Hematopoietic multipotent progenitor cell treated with erythropoietin and hydrocortisone succinate and interleukin-3 and kit ligand, for 6 days (in vitro differentiated cells): ENCODE measurements at regions not wholly inside any gene's neighbourhood (a gene's known extent, or its start where the extent isn't known, plus 50 kb on each side); places are given as distances from the start of the nearest gene placed in this dataset.

Experiments used
- DNase-seq: peaks from one replicate; pipeline ENCODE4 v3.0.0-alpha.2; 2015

DNA sequence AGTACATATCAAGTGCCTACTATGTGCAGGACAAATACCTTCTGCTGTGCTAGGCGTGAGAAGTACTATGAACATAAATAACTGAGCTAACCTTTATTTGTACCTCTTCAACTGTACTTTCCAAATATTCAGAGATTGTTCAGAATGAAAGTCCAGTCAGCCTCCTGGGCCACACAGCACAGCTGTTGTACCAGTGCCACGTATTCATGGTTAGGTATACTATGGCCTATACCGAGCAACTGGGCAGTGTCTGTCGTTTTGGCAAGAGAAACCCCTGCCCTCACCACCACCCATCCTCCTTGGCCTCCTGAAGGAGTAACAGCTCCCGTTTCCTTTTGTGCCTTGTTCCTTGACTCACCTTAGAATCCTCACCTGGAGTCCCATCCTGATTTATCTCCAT lies 53.0 kb downstream of the RASSF10 start:
- DNase-seq, result no peak

DNA sequence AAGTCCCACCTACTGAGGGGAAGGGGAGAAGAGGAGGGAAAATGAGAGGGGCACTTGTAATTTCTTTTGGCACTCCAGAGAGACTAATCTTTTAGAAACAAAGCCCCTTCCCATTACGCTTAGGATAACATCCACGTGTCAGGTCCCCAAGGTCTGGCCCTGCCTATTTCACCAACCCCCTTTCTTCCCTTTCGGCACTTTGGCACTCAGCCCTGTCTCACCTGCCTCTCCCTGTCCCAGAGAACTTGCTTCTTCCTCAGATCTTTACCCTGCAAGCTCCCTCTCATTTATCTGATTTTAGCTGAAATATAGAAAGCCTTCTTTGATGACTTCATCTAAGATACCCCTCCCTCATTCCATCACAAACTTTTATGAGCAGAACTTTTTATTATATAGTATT lies 55.5 kb downstream of the RASSF10 start:
- no peak for DNase-seq

DNA sequence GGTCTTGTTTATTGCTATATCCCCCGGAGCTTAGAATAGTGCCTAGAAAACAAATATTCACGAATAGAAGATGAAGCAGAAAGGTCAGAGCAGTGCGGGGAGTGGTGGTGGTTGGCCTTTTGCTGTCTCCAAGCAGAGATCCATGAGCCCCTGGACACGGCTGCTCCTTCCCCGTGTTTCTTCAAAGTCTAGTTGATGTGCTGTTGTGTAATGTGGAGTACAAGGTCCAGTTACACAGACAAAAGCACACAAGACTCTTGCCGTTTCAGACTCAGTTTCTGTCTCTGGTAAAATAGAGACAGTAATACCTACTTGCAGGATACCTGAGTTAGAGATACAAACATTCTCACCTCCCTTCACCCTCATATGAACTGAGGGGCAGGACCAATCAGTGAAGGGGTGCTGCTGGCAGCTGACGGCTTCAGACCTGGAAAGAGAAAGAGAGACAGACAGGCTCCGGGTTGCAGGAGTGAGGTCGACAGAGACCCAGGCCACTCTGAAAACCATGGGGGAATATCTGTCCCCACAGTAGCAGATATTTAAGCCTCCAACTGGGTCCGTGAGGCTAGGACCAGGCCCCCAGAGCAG lies 56.2 kb downstream of the RASSF10 start:
- no peak for DNase-seq

DNA sequence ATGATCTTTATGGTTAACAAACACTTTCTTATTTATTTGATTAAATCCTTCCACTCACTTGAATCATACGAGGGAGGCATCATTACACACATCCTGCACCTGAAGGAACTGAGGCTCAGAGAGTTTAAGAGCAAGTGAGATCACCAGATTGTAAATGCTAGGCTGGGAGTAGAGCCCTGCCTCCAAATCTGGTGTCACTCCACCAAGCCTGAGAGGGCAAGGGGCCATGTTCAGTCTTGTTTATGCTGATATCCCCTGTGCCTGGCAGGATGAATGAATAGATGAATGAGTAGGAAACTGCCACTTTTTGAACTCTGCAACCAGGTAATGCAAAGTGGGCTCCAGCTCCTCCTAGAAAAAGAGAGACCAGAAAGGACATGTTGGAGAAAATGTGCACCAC lies 59.1 kb downstream of the RASSF10 start:
- no peak for DNase-seq

DNA sequence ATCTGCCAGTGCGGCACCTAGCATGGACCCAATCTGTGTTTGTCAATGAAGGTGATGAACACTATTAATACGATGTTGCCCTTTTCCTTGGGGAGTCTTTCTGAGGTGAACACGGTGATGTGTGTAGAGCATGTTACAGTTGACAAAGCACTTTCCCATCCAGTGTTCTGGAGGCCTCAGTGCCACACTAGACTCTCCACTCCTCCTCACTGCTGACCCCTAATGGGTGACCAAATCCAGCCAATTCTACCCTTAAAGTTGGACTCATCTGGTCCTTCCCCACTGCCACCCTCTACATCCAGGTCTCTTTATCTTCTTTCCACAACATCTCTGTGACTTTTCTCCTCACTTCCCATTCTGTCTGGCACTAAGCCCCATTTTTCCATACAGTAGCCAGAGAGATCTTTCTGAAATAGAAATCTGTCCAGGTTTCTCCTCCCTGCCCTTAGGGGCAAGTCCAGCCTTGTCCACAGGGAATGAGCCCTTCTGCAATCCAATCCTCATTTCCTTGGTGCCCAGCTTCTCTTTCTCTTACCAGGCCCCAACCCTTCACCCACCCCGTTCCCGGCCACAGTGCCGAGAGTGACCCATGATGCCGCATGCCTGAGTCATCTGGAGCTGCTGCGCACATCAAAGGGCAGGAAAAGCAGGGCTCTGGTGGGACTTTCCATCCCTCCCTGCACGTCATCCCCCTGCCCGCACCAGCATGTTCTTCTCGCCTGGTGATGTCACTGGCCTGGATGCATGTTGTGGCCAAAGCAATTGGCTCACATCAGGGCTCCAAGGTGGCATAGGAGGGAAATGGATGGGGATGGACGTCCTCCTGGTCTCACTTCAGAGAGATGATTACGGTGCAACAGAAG lies 64.2 kb downstream of the RASSF10 start:
- no peak for DNase-seq

DNA sequence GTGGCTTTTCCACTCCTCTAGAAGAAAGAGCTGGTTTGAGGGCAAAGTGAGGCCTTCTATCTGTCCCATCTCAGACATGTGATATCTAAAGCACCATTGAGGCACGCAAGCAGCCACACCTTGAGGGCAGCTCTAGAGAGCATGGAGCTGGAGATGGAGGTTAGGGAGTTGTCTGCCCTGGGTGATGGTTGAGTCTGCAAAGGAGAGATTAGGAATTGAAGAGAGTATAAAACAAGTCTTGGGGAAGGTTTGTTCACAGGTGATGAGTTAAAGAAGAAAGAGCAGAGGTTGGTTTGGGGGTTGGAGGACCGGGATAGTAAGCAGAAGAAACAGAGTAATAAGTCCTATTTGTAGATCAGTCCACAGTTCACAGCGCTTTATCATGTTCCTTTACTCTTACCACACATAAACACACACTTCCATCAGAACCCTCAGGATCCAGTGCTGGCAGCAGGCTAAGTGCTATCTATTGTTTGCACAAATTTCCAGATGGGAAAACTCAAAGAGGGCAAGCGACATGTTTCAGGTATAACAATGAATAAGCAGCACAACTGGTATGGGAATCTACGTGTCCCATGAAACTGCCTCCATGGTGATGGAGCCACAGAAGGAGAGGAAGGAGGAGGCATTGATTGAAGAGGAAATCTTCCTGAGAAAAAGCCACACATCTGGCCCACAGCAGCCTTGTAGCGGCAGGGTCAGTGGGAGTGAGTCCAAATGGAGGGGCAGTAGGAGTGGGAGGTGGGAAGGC lies 65.8 kb downstream of the RASSF10 start:
- DNase-seq, result no peak

DNA sequence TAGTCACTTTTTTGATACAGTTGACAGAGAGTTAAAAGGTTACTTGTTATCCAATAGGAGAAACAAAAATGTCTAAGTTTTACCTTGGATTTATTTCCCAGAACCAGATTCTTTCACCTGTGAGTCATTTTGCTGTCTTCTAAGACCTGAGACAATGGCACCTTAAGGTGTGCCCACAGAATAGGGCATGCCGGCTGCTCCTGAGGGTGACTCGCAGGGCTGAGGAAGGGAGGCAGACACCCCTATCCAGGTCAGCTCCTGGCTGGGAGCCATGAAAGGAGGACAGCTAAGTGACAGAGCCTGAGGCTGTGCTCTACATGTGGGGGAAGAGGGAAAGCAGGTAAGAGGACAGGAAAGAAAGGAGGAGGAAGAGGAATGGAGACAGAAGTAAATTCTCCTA lies 67.8 kb downstream of the RASSF10 start:
- DNase-seq, result no peak

DNA sequence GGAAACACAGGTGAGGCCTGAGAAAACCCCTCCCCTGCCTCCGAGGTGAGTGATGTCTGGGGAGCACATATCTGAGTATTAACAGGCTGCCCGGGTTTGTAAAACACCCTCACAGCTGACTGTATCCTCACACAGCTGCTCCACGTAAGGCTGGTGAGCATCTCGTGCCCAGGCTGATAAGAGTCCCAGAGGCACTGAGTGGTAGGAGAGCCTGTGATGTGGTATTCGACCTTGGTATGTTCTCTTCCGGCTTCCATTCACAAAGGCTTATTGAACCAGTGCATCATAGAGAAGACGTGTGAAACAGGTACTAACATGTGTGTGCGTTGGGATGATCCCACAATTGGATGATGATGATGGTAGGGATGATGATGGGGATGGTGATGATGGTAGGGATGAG lies 71.7 kb downstream of the RASSF10 start:
- DNase-seq, result no peak

DNA sequence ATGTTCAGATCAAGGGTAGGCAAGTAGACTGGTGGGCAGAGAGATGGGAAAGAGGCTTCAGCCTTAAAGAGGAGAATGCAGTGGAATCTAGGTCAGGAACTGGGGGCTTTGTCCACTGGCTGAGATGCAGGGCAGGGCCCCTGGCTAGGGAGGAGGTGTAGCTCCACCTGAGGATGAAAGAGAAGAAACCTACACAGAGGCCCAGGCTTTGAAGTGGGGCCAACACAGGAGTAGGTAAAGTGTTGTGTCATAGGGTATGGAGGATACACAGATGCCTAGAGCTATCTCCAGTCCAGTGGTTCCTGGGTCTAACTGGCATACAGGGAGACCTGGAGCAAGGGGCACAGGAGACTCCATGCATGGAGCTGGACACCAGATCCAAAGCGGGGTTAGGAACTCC lies 73.5 kb downstream of the RASSF10 start:
- no peak for DNase-seq

DNA sequence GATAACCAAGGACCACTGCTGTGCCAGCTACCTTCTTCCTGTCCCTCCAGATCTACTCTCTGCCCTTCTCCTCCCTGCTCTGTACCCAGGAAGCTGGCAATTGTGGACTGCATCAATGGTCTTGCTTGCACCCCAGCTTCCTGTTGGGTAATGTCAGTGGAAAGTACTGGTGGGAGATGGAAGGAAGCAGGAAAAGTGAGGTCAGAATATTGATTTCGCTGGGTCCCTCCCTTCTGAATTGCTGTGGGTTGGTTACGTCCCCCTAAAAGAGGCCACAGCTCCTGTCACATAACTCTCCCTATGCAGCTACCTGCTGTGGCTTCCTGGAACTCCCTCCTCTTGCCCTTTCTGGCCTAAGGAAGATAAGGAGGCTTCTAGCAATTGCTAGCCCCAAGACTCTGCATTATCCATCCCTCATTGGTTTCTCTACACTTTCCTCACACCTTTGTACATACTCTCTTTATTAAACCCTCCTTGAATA lies 81.2 kb downstream of the RASSF10 start:
- no peak for DNase-seq

DNA sequence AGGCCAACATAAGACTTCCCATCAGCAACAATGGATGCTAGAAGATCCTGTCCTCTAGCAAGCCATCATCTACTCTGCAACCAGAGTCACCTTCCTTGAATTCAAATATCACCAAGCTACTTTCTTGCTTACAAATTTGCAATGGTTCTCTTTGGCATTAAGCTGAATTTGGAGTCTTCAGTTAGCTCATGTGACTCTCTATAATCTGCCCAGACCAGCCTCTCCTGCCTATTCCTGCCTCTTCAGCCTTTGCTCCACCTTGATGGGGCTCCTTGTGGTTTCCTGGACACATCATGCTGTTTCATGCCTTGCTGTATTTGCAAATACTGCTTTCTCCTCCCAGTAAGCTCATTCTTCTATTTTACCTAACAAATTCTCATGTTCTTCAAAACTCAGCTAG lies 82.3 kb downstream of the RASSF10 start:
- peak; percentile 23 for DNase-seq

DNA sequence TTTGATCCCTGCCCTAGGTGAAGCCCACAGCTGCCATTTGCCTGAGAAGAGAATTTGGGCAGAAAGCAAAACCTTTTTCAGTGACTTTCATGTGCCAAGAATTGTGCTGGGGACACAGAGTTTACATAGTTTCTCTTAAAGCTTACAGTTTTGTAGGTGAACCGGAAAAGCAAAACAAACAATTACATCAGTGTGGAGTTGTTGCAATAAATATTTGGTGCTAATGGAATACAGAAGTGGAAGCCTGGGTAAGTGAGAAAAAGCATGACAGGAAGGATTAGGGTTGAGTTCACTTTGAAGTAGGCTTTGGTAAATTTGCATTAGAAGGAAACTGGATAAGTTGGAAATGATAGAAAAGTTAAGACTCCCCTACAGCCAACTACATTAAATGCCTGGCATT lies 82.7 kb downstream of the RASSF10 start:
- DNase-seq, result no peak

DNA sequence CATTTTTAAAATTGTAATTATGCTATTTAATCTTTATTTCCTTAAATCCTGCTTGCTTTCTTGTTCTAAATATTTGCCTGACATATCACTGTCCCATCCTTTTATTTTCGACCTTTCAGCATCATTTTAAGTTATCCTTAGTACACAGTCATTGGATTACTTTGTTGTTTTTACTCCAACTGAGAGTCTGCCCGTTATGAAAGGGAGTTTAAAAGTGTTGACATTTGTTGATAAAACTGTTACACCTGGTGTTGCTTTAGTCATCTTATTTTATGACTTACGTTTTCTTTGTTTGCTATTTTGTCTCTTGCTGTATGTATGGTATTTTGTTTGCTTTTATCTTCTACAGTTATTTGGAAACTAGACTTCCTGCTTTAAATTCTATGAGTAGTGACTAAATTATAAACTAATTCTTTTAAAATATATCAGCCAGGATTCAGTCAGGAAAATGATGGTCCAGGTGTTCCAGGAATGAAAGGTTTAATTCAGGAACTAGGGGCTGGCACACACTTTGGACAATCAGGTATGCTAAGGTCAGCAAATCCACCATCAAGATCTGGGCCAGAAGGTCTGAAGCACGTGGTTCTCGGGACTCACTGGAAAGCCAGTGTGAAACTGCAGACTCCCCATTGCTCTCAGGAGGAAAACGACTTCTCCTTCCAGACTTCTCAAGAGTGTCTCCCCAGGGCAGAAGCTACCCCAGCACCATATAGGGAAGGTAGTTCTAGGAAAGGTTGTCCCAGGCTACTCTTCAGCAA lies 86.0 kb downstream of the RASSF10 start:
- DNase-seq, result no peak

DNA sequence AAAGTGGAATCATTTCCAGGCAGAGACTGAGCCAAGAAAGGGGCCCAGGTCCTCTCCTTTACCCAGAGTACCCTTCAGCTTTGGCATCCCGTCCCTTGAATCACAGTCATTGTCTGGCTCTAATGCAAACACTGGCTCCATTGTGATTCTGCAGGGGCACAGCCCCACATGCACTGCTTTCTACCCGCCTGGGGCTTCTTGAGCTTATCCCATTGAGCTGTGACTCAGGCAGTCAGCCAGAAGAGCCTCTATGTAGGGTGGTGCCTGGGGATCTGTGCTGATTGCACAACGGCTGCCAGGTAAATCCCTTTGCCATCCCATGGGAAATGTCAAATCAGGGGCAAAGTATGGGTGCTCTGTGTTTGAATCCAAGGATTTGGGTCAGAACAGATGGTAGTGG lies 88.9 kb downstream of the RASSF10 start:
- no peak for DNase-seq

DNA sequence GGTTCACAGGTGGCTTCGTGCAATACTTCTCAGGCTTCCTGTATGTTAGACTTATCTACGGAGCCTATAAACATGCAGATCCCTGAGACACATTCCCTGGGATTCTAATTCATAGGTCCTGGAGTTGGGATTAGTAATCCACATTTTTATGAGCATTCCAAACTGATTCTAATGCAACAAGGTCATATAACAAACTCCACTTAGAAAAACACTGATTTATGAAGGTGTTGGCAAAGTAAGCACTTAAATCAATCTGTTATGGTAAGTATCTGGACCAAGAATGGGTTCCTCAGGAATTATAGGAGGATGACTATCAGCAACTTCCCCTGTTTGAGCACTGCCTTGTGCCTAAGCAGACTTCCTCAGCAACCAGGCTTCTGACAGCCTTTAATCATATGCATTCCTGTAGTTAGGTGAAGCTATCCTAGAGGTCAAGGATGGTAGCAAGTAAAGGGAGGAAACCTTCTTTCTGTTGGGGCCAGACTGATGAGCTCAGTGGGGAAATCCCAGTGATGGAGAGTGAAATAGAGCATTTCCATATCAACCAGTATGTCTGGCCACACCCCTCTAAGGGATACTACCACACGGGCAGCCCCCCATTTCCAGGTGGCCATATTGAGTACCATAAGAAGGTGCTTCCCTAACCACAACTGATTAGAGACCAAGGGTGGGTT lies 89.6 kb downstream of the RASSF10 start:
- no peak for DNase-seq

DNA sequence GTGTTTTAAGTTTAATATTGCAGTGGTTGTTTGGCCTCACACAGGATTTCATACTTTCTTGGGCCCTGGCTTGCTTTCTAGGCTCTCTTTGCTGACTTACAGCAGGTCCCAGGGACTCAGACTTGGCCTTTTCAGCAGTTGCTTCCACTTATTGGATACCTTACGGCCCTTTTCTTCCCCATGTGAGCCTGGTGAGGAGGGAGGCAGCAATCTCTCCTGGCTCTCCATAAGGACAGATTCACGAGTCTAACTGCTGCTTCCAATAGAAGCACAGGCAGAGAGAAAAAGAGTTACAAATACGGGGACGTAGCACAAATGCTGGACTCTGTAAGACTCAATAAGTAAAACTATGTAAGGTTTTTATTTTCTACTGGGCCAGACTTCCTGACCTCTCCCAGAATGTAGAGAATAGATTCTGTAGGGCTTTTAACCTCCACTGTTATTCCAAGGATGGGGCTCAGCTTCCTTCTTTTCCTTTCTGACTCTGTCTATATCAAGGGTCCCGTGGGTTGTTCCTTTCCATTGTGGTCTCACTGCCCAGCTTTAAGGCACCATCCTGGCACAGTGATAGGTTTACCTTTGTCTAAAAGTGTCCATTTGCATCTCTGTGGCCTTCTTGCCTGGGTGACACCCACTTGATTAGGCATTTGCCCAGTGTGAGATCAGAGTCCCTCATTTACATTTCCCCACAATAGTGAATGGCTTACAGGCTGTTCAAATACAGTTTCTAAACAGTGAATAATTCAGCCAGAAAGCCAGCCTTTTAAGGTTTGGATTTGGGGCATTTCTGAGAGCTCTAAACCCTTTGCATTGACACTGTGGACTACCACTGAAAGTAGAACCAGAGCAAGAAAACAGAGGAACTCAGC lies 92.8 kb downstream of the RASSF10 start:
- DNase-seq, result no peak

DNA sequence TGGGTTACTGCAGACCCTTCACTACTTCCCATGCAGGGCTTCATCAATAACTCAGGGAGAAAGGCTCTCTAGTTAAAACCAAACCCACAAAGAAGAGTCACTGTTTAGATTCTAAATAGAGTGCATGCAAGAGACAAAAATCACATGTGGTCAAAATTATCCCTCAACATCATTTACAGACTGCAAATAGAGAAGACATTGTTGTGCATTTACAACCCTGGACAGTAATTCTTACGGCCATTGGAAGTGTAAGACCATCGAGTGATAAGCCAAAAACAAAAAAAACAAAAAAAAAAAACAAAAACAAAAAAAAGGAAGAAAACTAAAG lies 93.4 kb downstream of the RASSF10 start:
- no peak for DNase-seq

DNA sequence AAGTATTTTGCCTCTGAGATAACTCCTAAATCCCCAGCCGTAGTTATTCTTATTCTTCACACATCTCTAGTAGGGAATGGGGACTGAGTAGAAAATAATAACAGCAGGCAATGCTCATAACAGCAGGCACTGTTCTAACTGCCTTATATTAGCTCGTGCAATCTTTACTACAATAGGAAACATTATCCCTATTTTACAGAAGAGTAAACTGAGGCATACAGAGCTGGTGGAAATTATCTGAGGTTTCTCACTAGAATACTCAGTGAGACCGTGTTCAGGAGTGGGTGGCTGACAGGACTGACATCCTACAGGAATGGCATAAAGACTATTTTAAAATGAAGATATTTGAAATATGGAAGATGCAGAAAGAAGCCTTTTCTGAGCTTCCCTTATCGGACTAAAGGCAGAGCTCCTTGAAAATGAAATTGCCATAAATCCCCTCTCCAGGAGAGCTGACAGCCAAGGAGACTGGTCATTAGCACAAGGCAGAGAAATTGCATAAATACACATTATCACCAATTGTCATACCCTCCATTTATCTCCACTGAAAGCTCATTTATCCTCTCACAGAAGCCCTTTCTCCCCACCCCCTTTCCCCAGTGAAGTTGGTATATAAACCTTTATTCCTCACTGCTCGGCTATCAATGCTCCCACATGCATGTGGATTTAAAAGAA lies 93.9 kb downstream of the RASSF10 start:
- no peak for DNase-seq

DNA sequence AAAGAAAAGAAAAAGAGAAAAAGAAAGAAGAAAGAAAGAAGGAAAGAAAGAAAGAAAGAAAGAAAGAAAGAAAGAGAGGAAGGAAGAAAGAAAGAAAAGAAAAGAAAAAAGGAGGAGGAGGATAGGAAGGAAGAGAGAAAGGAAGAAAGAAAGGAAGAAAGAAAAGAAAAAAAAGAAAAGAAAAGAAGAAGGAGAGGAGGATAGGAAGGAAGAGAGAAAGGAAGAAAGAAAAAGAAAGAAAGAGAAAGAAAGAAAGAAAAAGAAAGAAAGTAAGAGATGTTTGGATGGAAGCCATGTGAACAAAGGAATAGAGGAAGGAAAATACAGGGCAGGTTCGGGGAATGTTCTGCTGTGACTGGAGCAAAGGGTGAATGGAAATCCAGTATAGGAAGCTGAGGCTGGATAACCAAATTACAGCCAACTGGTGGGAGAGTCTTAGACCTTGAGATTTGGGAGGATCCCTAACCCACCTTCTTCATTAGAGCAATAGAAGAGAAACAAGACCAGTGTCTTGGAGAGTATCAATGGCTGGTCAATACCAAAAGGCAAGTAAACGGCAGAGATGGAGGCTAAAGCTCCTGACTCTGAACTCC lies 94.9 kb downstream of the RASSF10 start:
- DNase-seq, result no peak

DNA sequence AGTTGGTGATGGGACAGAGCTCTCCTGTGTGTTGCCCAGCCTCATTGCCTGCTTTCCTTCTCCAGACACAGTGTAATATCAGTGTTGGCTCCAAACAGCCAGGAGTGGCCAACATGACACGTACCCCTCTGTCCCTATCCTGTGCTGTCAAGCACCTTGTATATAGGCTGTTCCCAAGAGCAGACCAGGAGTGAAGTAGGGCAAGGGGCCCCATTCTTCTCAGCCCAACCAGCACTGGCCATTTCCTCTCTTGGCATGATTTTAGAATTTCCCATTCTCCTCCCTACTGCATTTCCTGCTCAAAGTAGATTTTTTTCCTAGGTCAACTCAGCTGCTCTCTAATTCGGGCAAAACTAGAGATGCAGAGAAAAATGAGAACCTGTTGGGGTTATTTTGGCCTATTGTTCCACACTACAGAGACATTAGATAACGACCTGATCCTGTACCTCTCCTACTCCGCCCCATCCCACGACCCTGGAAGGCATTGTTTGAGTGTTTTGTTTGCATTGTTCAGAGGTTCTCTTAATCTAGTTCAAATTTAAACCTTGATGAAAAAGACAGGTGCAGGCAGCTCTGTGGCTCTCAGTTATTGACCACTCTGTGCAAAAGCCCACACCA lies 95.6 kb downstream of the RASSF10 start:
- DNase-seq, result peak; percentile 25
